HG02938 (cell line): ENCODE measurements at regions not wholly inside any gene's neighbourhood (a gene's known extent, or its start where the extent isn't known, plus 50 kb on each side); places are given as distances from the start of the nearest gene placed in this dataset.
"Not testable (repeated sequence)": the region's sequence is repeated elsewhere in the genome, so short reads cannot be mapped to it uniquely, and the experiment has no call there.

Source experiments
- ATAC-seq: cut with Tn5 transposase; IDR thresholded peaks from one replicate; pipeline ENCODE4 v1.9.1; 2021; ENCODE audit warnings: mild to moderate bottlenecking, moderate library complexity; ENCODE audit not compliant: unreplicated experiment

- ATAC-seq, result no peak
Observed at GRCh38 chr12:34301251-34302130, 279.2 kb downstream of the ALG10 start.

GRCh38 chr12:34302131-34302885 lies 280.0 kb downstream of the ALG10 start:
- ATAC-seq, result no peak

DNA sequence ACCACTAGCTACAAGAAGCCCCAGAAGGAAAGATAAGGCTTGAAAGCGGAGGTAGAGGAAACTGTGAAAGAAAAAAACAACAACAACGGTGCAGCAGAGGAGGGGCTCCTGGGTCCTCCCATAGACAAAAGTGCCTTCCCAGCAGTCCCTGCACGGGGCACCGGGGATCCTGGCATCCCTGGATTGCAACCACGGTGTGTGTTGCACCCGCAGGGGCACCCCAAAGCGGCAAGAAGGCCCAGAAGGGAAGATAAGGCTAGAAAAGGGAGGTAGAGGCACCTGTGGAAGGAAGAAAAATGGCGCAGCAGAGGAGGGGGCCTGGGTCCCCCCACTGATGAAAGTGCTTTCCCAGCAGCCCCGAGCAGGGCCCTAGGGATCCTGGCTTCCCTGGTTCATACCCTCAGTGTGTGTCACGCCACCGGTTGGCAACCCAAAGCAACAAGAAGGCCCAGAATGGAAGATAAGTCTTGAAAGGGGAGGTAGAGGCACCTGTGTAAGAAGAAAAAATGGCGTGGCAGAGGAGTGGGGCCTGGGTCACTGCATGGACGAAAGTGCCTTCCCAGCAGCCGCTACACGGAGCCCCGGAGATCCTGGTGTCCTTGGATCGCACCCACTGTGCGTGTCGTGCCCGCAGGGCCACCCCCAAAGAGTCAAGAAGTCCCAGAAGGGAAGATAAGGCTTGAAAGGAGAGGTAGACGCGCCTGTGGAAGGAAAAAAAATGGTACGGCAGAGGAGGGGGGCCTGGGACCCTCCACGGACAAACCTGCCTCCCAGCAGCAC lies 281.0 kb downstream of the ALG10 start:
- ATAC-seq, result no peak

- ATAC-seq, result no peak
Observed at GRCh38 chr12:34304001-34304400, 281.7 kb downstream of the ALG10 start.

DNA sequence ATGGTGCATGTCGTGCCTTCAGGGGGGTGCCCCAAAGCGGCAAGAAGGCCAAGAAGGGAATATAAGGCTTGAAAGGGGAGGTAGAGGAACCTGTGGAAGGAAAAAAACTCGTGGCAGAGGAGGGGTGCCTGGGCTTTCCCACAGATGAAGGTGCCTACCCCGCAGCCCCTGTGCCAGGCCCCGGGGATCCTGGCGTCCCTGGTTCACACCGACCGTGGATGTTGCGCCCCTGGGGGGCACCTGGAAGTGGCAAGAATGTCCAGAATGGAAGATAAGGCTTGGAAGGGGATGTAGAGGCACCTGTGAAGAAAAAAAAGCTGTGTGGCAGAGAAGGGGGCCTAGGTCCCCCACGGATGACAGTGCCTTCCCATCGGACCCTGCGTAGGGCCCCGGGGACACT lies 282.2 kb downstream of the ALG10 start:
- ATAC-seq, result no peak

- no peak for ATAC-seq
Observed at GRCh38 chr12:34305176-34305575, 282.9 kb downstream of the ALG10 start.

DNA sequence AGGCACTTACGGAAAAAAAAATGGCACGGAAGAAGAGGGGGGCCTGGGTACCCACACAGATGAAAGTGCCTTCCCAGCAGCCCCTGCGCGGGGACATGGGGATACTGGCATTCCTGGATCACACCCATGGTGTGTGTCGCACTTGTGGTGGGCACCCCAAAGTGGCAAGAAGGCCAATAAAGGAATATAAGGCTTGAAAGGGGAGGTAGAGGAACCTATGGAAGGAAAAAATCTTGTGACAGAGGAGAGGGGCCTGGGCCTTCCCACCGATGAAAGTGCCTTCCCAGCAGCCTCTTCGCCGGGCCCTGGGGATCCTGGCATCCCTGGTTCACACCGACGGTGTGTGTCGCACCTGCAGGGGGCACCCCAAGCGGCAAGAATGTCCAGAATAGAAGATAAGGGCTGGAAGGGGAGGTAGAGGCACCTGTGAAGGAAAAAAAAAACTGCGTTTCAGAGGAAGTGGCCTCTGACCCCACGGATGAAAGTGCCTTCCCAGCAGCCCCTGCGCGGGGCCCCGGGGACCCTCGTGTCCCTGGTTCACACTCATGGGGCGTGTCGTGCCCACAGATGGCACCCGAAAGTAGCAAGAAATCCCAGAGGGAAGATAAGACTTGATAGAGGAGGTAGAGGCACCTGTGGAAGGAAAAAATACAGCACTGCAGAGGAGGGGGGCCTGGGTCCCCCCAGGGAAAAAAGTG lies 284.0 kb downstream of the ALG10 start:
- ATAC-seq, result no peak

GRCh38 chr12:34309806-34310804 lies 287.8 kb downstream of the ALG10 start:
- not testable (repeated sequence) for ATAC-seq

GRCh38 chr12:34311337-34311736 lies 289.0 kb downstream of the ALG10 start:
- no peak for ATAC-seq

DNA sequence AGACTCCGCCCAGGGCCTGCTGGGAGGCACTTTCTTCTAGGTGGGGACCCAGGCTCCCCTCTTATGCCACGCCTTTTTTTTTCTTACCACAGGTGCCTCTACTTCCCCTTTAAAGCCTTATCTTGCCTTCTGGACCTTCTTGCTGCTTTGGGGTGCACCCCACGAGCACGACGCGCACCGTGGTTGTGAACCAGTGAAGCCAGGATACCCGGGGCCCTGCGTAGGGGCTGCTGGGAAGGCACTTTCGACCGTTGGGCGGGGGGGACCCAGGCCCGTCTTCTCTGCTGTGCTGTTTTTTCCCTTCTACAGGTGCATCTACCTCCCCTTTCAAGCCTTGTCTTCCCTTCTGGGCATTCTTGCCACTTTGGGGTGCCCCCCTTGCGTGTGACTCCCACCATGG lies 305.4 kb downstream of the ALG10 start:
- no peak for ATAC-seq

- ATAC-seq, result no peak
Observed at GRCh38 chr12:34333337-34333736, 311.0 kb downstream of the ALG10 start.

DNA sequence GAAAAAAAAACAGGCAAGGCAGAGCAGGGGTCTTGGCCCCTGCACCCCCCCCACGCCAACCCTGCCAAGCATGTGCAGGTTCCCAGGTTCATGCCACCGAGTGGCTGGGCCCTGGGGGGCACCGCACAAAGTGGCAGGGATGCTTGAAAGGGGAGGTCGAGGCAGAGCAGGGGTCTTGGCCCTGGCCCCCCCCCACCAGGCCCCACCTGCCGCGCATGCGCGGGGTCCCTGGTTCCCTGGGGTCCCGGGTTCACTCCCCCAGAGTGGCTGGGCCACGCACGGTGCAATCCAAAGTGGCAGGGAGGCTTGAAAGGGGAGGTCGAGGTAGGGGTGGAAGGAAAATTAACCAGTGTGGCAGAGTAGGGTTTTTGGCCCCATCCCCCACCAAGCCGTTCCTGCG lies 312.2 kb downstream of the ALG10 start:
- ATAC-seq, result no peak

DNA sequence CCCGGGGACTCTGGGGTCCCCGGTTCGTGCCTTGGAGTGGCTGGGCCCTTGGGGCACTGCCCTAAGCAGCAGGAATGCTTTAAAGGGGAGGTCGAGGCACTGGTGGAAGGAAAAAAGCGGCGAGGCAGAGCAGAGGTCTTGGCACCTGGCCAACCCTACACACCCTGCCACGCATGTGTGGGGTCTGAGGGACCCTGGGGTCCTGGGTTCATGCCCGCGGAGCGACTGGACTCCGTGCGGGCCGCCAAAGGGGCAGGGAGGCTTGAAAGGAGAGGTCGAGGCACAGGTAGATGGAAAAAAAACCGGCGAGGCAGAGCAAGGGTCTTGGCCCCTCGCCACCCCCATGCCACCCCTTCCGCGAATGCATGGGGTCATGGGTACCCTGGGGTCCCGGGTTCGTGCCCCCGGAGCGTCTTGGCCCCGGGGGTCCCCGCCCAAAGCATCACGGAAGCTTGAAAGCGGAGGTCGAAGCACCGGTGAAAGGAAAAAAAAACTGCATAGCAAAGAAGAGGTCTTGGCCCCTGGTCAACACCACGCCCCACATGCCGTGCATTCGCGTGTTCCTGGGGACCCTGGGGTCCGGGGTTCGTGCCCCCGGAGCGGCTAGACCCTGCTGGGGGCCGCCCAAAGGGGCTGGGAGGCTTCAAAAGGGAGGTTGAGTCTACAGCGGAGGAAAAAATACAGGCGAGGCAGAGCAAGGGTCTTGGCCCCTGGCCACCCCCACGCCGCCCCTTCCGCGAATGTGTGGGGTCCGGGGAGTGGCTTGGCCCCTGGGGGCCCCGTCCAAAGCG lies 312.9 kb downstream of the ALG10 start:
- ATAC-seq, result no peak

DNA sequence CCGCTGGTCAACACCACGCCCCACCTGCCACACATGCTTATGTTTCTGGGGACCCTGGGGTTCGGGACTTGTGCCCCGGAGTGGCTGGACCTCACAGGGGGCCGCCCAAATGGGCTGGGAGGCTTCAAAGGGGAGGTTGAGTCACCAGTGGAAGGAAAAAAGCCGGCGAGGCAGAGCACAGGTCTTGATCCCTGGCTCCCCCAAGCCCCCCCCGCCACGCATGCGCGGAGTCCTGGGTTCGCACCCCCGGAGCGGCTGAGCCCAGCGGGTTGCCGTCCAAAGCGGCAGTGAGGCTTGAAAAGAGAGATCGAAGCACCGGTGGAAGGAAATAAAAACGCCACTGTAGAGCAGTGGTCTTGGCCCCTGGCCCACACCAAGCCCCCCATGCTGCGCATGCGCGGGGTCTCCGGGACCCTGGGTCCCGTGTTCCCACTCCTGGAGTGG lies 313.5 kb downstream of the ALG10 start:
- no peak for ATAC-seq

GRCh38 chr12:34336619-34337465 lies 314.5 kb downstream of the ALG10 start:
- ATAC-seq, result no peak

DNA sequence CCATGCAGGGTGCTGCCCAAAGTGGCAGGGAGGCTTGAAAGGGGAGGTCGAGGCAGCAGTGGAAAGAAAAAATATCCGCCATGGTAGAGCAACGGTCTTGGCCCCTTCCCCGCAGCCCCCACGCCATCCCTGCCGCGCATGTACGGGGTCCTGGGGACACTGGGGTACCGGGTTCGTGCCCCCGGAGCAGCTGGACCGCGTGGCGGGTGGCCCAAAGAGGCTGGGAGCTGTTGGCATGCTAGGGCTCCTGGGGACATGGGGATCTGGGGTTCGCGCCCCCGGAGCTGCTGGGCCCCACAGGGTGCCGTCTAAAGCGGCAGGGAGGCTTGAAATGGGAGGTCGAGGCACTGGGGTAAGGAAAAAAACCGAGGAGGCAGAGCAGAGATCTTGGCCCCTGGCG lies 316.5 kb downstream of the ALG10 start:
- ATAC-seq, result no peak

DNA sequence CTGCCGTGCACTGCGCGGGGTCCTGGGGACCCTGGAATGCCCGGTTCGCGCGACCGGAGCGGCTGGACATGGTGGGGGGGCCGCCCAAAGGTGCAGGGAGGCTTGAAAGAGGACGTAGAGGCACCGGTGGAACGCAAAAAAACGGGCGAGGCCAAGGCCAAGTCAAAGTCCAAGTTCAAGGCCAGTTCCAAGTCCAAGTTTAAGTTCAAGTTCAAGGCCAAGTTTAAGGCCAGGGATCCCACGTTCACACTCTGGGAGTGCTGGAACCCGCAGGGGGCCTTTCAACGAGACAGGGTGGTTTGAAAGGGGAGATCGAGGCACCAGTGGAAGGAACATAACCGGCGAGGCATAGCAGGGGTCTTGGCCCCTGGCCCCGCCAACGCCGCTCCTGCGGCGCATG lies 317.6 kb downstream of the ALG10 start:
- ATAC-seq, result no peak
